SK-N-SH treated with all-trans-retinoic acid at 6 μM for 48 hours (cell line): ENCODE measurements at regions not wholly inside any gene's neighbourhood (a gene's known extent, or its start where the extent isn't known, plus 50 kb on each side); places are given as distances from the start of the nearest gene placed in this dataset.
A peak's percentile ranks its signal among the peaks of the same experiment; 100 is the strongest.

Source experiments
- ATAC-seq: fragments of 200-7000 bp; cut with Tn5 transposase; 3 replicates; pipeline ENCODE4 v1.9.1; 2020; ENCODE audit warnings: mild to moderate bottlenecking, moderate library complexity
- BACH2 ChIP-seq: fragments of 250-450 bp; sonication (Bioruptor Pico); IDR thresholded peaks from 2 replicates; pipeline ENCODE4 v1.9.0; 2021; ENCODE audit warnings: mild to moderate bottlenecking, borderline replicate concordance
- CREB5 ChIP-seq: fragments of 250-450 bp; sonication (Bioruptor Pico); IDR thresholded peaks from 2 replicates; pipeline ENCODE4 v1.5.1; 2020; ENCODE audit warnings: low read depth, mild to moderate bottlenecking, moderate library complexity
- CSDC2 ChIP-seq: fragments of 250-450 bp; sonication (Bioruptor Pico); IDR thresholded peaks from 2 replicates; pipeline ENCODE4 v1.5.0; 2020; ENCODE audit warnings: mild to moderate bottlenecking, moderate library complexity
- CSRNP3 ChIP-seq: fragments of 250-450 bp; sonication (Bioruptor Pico); IDR thresholded peaks from 2 replicates; pipeline ENCODE4 v1.5.1; 2021; ENCODE audit warnings: mild to moderate bottlenecking, moderate library complexity
- ESRRG ChIP-seq: fragments of 250-450 bp; sonication (Bioruptor Pico); IDR thresholded peaks from 2 replicates; pipeline ENCODE4 v1.6.1; 2021; ENCODE audit warnings: mild to moderate bottlenecking
- GLIS3 ChIP-seq: fragments of 250-450 bp; sonication (Bioruptor Pico); IDR thresholded peaks from 2 replicates; pipeline ENCODE4 v1.5.0; 2020; ENCODE audit warnings: mild to moderate bottlenecking, moderate library complexity
- ISL1 ChIP-seq: fragments of 250-450 bp; sonication (Bioruptor Pico); IDR thresholded peaks from 2 replicates; pipeline ENCODE4 v2.1.2; 2022; ENCODE audit warnings: mild to moderate bottlenecking, moderate library complexity
- PATZ1 ChIP-seq: fragments of 250-450 bp; sonication (Bioruptor Pico); IDR thresholded peaks from 2 replicates; pipeline ENCODE4 v1.8.0; 2020; ENCODE audit warnings: mild to moderate bottlenecking, moderate library complexity, borderline replicate concordance
- POU6F1 ChIP-seq: fragments of 250-450 bp; sonication (Bioruptor Pico); IDR thresholded peaks from 2 replicates; pipeline ENCODE4 v1.8.0; 2021; ENCODE audit warnings: low read depth, mild to moderate bottlenecking, moderate library complexity, borderline replicate concordance
- PPARA ChIP-seq: fragments of 250-450 bp; sonication (Bioruptor Pico); IDR thresholded peaks from 2 replicates; pipeline ENCODE4 v1.5.0; 2020; ENCODE audit warnings: mild to moderate bottlenecking, borderline replicate concordance
- RARB ChIP-seq: fragments of 250-450 bp; sonication (Bioruptor Pico); IDR thresholded peaks from 2 replicates; pipeline ENCODE4 v1.8.0; 2021; ENCODE audit warnings: mild to moderate bottlenecking, moderate library complexity
- SNAI2 ChIP-seq: fragments of 250-450 bp; sonication (Bioruptor Pico); IDR thresholded peaks from 2 replicates; pipeline ENCODE4 v1.5.0; 2020; ENCODE audit warnings: mild to moderate bottlenecking, moderate library complexity
- TOX ChIP-seq: fragments of 250-450 bp; sonication (Bioruptor Pico); IDR thresholded peaks from 2 replicates; pipeline ENCODE4 v1.8.0; 2021; ENCODE audit warnings: mild to moderate bottlenecking, moderate library complexity, borderline replicate concordance
- ZC3H10 ChIP-seq: fragments of 250-450 bp; sonication (Bioruptor Pico); IDR thresholded peaks from 2 replicates; pipeline ENCODE4 v1.5.1; 2021; ENCODE audit warnings: mild to moderate bottlenecking, moderate library complexity
- ZFP3 ChIP-seq: fragments of 250-450 bp; sonication (Bioruptor Pico); IDR thresholded peaks from 2 replicates; pipeline ENCODE4 v1.5.0; 2020; ENCODE audit warnings: mild to moderate bottlenecking, moderate library complexity
- ZNF565 ChIP-seq: fragments of 450-650 bp; formaldehyde crosslinking; conservative IDR thresholded peaks from 2 replicates; pipeline ENCODE4 v1.5.0; 2020; ENCODE audit warnings: low read depth, mild to moderate bottlenecking, moderate library complexity
- ZNF70 ChIP-seq: fragments of 450-650 bp; formaldehyde crosslinking; IDR thresholded peaks from 2 replicates; pipeline ENCODE4 v1.5.0; 2020; ENCODE audit warnings: mild to moderate bottlenecking, moderate library complexity
- ZNF8 ChIP-seq: fragments of 450-650 bp; formaldehyde crosslinking; IDR thresholded peaks from 2 replicates; pipeline ENCODE4 v1.5.0; 2020; ENCODE audit warnings: mild to moderate bottlenecking, moderate library complexity

- no peak for TF ChIP-seq ESRRG (CRISPR knock-in tag)
- no peak for TF ChIP-seq POU6F1 (CRISPR knock-in tag)
- TF ChIP-seq ZNF70 (CRISPR knock-in tag): no peak
- TF ChIP-seq RARB: no peak
- no peak for TF ChIP-seq ISL1
- TF ChIP-seq PATZ1 (CRISPR knock-in tag): no peak
- TF ChIP-seq ZFP3: no peak
- ATAC-seq: no peak
Measured at GRCh38 chr17:70555723-70556122, 386.4 kb downstream of the KCNJ2 start.

GRCh38 chr17:70558821-70559220 is 389.5 kb downstream of the KCNJ2 start:
- no peak for ATAC-seq
- TF ChIP-seq POU6F1 (CRISPR knock-in tag) (no peak), ISL1 (0 out of 2 replicates have a peak, but pooled peaks have one; percentile 7)
- TF ChIP-seq, all 23 proteins: peak for 1

- ATAC-seq: no peak
- TF ChIP-seq ESRRG (CRISPR knock-in tag): no peak
Measured at GRCh38 chr17:70560471-70560870, 391.1 kb downstream of the KCNJ2 start.

GRCh38 chr17:70562137-70562536 is 392.8 kb downstream of the KCNJ2 start:
- no peak for ATAC-seq
- TF ChIP-seq ESRRG (CRISPR knock-in tag) (no peak), PPARA (CRISPR knock-in tag) (no peak), CSDC2 (CRISPR knock-in tag) (no peak), ZC3H10 (CRISPR knock-in tag) (no peak), ZNF70 (CRISPR knock-in tag) (no peak), SNAI2 (CRISPR knock-in tag) (no peak), ZFP3 (no peak)

- ATAC-seq: peak; percentile 61
- TF ChIP-seq CSRNP3: no peak
- no peak for TF ChIP-seq RARB
- no peak for TF ChIP-seq TOX (CRISPR knock-in tag)
- no peak; the same call in 1 of the 2 replicates for TF ChIP-seq ZFP3
- TF ChIP-seq ISL1: peak; percentile 25; the same call in 1 of the 2 replicates
- TF ChIP-seq ZC3H10 (CRISPR knock-in tag): peak; percentile 41; the same call in 1 of the 2 replicates
- TF ChIP-seq ZNF70 (CRISPR knock-in tag): no peak
- no peak for TF ChIP-seq PATZ1 (CRISPR knock-in tag)
Measured at GRCh38 chr17:70563281-70563820, 394.0 kb downstream of the KCNJ2 start.

GRCh38 chr17:70564006-70564620 is 394.8 kb downstream of the KCNJ2 start:
- peak; percentile 76 for ATAC-seq
- TF ChIP-seq ZC3H10 (CRISPR knock-in tag) (no peak), ZNF70 (CRISPR knock-in tag) (no peak), RARB (no peak), CREB5 (CRISPR knock-in tag) (0 out of 2 replicates have a peak, but pooled peaks have one; percentile 38), GLIS3 (CRISPR knock-in tag) (no peak), ZFP3 (no peak), ZNF8 (CRISPR knock-in tag) (no peak), TOX (CRISPR knock-in tag) (no peak), PPARA (CRISPR knock-in tag) (no peak), ZNF565 (CRISPR knock-in tag) (no peak), ISL1 (peak; percentile 95), BACH2 (CRISPR knock-in tag) (no peak), PATZ1 (CRISPR knock-in tag) (peak; percentile 29; the same call in 1 of the 2 replicates)
